HCEC 1CT (cell line): ENCODE measurements at regions not wholly inside any gene's neighbourhood (a gene's known extent, or its start where the extent isn't known, plus 50 kb on each side); places are given as distances from the start of the nearest gene placed in this dataset.
A peak's percentile ranks its signal among the peaks of the same experiment; 100 is the strongest.
"Not testable (repeated sequence)": the region's sequence is repeated elsewhere in the genome, so short reads cannot be mapped to it uniquely, and the experiment has no call there.

ENCODE experiments used
- DNase-seq: peaks from one replicate; pipeline ENCODE4 v3.0.0-alpha.2; 2017

- no peak for DNase-seq
Measured at GRCh38 chr2:747762-748351, 70.7 kb upstream of the TMEM18 start.

- DNase-seq = no peak
Measured at GRCh38 chr2:746697-747096, 69.5 kb upstream of the TMEM18 start.

GRCh38 chr2:744088-744487 lies 66.9 kb upstream of the TMEM18 start:
- no peak for DNase-seq

GRCh38 chr2:742221-742620 lies 65.0 kb upstream of the TMEM18 start:
- DNase-seq = no peak

GRCh38 chr2:741195-741496 lies 63.9 kb upstream of the TMEM18 start:
- no peak for DNase-seq

GRCh38 chr2:740322-741194 lies 63.4 kb upstream of the TMEM18 start:
- peak; percentile 84 for DNase-seq

- DNase-seq = not testable (repeated sequence)
Measured at GRCh38 chr2:739864-740321, 62.7 kb upstream of the TMEM18 start.

- DNase-seq = no peak
Measured at GRCh38 chr2:736939-737338, 59.7 kb upstream of the TMEM18 start.

GRCh38 chr2:735670-736218 lies 58.5 kb upstream of the TMEM18 start:
- DNase-seq = no peak

- DNase-seq = no peak
Measured at GRCh38 chr2:734496-734895, 57.3 kb upstream of the TMEM18 start.

- no peak for DNase-seq
Measured at GRCh38 chr2:733495-733894, 56.3 kb upstream of the TMEM18 start.

- DNase-seq = no peak
Measured at GRCh38 chr2:733001-733400, 55.8 kb upstream of the TMEM18 start.

GRCh38 chr2:731711-732110 lies 54.5 kb upstream of the TMEM18 start:
- DNase-seq = no peak

- DNase-seq = no peak
Measured at GRCh38 chr2:729376-729861, 52.2 kb upstream of the TMEM18 start.

GRCh38 chr2:728165-728564 lies 51.0 kb upstream of the TMEM18 start:
- no peak for DNase-seq

- no peak for DNase-seq
Measured at GRCh38 chr2:727071-727470, 49.9 kb upstream of the TMEM18 start.
